ENCODE measurements at regions not wholly inside any gene's neighbourhood (a gene's known extent, or its start where the extent isn't known, plus 50 kb on each side); places are given as distances from the start of the nearest gene placed in this dataset.

DNA sequence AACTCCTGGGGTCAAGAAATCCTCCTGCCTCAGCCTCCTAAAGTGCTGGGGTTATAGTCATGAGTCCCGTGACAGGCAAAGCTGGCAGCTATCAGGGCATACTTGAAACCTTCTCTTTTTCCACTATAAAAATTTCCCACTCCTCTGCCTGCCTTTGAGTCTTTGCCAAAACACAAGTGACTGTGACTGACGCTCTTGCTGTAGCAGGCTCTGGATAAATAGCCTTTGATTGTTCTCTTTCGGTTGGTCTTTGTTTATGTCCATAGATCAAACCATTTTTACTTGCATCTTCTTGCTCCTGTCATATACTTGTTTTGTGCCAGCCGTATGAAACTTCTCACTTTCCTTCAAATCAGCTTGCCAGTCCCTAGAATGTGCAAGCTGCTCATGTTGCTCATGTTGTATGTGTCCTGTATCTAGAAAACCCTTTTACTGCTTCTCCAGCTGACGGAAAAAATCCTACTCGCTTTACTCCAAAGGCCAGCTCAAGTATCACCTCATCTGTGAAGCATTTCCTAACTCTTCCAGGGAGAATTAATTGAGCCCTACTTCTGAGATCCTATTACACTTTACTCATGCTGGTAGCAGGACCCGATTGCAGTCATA lies 73.1 kb downstream of the RESF1 start:
- no peak for DNase-seq
- no peaks in the 10 kb centered on the region for H3K27me3 ChIP-seq
- H3K36me3 ChIP-seq, result no peaks in the 10 kb centered on the region
- no peaks in the 10 kb centered on the region for H3K9me3 ChIP-seq
- no peak overlapping the region for H3K4me3 ChIP-seq (ENCODE audit: low read depth, low read length)
- no peaks in the 10 kb centered on the region for H3K4me1 ChIP-seq
- TF ChIP-seq, protein P1, sequence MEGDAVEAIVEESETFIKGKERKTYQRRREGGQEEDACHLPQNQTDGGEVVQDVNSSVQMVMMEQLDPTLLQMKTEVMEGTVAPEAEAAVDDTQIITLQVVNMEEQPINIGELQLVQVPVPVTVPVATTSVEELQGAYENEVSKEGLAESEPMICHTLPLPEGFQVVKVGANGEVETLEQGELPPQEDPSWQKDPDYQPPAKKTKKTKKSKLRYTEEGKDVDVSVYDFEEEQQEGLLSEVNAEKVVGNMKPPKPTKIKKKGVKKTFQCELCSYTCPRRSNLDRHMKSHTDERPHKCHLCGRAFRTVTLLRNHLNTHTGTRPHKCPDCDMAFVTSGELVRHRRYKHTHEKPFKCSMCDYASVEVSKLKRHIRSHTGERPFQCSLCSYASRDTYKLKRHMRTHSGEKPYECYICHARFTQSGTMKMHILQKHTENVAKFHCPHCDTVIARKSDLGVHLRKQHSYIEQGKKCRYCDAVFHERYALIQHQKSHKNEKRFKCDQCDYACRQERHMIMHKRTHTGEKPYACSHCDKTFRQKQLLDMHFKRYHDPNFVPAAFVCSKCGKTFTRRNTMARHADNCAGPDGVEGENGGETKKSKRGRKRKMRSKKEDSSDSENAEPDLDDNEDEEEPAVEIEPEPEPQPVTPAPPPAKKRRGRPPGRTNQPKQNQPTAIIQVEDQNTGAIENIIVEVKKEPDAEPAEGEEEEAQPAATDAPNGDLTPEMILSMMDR (IDR thresholded peaks at IDR 0.05; ENCODE audit: low read depth, low read length), result no peak

DNA sequence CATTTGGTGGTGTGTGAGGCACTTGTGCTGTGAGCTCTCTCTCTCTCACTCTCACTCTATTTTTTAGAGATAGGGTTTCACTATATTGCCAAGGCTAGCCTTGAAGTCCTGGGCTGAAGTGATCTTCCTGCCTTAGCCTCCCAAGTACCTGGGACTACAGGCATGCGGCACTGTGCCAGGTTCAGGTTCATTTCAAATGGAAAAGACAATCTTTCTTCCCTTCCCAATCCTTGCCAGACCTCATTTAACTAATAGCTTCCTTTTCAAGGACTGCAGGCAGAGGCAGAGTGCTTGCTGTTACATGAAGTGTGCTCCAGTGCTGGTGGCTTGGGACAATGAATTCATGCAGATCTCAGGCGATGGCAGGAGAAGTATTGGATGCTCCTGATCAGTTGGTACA lies 73.2 kb upstream of the BICD1 start:
- DNase-seq, result no peak
- Histone ChIP-seq H3K36me3 (no peaks in the 10 kb centered on the region), H3K9me3 (no peaks in the 10 kb centered on the region), H3K4me1 (no peaks in the 10 kb centered on the region), H3K27me3 (no peaks in the 10 kb centered on the region), H3K4me3 (ENCODE audit: low read depth, low read length) (no peak overlapping the region)
- TF ChIP-seq, protein P1 (IDR thresholded peaks at IDR 0.05; ENCODE audit: low read depth, low read length), result no peak

DNA sequence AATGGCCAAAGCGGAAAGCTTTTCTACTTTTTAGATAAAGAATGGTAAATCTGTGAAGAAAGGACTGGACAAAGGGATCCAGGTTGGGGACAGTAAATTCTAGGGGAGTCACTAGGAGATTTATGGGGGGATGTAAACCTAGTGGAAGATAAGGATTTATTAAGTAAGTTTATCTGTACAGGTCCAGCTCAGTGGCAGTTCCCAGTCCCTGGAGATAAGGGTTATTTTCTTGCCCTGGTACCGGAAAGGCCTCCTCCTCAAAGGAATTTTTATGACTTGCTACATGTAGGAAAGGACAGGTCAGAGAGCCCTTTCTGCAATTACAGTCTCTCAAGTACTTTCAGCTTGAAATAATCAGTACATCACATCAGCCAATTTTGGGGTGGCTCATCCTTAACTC lies 72.6 kb upstream of the BICD1 start:
- no peak for DNase-seq
- no peaks in the 10 kb centered on the region for H3K4me1 ChIP-seq
- no peak overlapping the region for H3K4me3 ChIP-seq (ENCODE audit: low read depth, low read length)
- H3K27me3 ChIP-seq, result no peaks in the 10 kb centered on the region
- TF ChIP-seq, protein P1 (IDR thresholded peaks at IDR 0.05; ENCODE audit: low read depth, low read length), result no peak
- H3K9me3 ChIP-seq, result no peaks in the 10 kb centered on the region
- no peaks in the 10 kb centered on the region for H3K36me3 ChIP-seq

DNA sequence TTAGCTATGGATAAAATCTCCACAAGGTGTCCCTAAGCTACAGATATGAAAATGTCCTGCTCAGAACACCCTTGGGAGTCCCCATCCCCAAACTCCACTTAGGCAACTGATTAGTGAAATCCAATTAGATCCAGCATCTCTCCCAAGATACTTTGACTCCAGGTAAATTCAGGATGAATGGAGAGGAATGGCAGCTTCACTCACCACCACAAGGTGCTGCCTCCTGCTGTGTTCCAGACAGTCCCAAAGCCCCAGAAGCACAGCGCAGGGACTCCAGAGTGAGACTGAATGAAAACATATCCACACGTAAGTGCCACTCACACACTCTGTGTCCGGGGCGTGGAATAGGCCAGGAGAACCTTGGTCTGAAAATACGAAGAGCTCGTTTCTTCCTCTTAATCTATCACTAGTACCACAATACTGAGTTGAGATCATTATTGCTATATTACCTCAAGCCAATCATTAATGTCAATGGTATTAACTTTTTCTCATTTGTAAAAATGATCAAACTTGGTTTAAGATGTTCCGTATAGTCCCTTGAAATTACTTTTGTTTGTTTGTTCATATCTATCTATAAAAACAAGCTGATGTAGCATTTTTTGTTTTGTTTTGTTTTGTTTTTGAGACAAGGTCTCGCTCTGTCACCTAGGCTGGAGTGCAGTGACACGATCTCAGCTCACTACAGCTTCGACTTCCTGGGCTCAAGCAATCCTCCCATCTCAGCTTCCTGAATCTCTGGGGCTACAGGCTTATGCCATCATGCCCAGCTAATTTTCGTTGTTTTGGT lies 70.0 kb upstream of the BICD1 start:
- 0 out of 2 replicates have a peak, but pooled peaks cover 4% of the 10 kb centered on the region for H3K4me1 ChIP-seq

DNA sequence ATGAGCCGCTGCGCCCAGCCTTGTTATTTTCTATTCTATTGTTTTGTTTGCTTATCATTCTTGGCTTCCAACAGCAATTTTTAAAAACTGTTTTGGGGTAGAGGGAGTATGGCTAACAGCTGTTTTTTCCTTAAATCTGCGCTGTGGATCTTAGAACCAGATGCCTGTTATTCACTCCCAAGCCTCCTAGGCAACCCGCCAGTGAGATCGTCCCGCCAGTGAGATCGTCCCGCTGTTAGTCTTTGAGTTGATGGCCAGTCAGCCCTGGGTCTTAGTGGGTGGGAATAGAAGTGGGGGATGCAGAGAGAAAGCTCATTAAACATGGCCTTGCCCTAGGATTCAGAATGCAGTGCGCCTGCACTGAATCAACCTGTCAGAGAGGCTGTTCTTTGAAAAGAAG lies 67.3 kb upstream of the BICD1 start:
- TF ChIP-seq, protein P1 (IDR thresholded peaks at IDR 0.05; ENCODE audit: low read depth, low read length), result no peak
- peak; percentile 35 for DNase-seq
- Histone ChIP-seq H3K9me3 (peaks cover 12% of the 10 kb centered on the region), H3K4me3 (ENCODE audit: low read depth, low read length) (no peak overlapping the region), H3K4me1 (0 out of 2 replicates have a peak, but pooled peaks cover 4% of the 10 kb centered on the region), H3K36me3 (no peaks in the 10 kb centered on the region), H3K27me3 (no peaks in the 10 kb centered on the region)

More for the DNA sequence above, 70.0 kb upstream of the BICD1 start:
- TF ChIP-seq, protein P1 (IDR thresholded peaks at IDR 0.05; ENCODE audit: low read depth, low read length), result peak; percentile 32
- Histone ChIP-seq H3K27me3 (no peaks in the 10 kb centered on the region), H3K4me3 (ENCODE audit: low read depth, low read length) (no peak overlapping the region), H3K9me3 (no peaks in the 10 kb centered on the region), H3K36me3 (no peaks in the 10 kb centered on the region)
- DNase-seq, result no peak

All from BE2C (cell line).